PC-9 (cell line): ENCODE measurements at regions not wholly inside any gene's neighbourhood (a gene's known extent, or its start where the extent isn't known, plus 50 kb on each side); places are given as distances from the start of the nearest gene placed in this dataset.

Source experiments
- CTCF ChIP-seq: fragments of 200-600 bp; sonication (generic); conservative IDR thresholded peaks from 2 replicates; pipeline ENCODE4 v1.6.1; 2017; ENCODE audit warnings: mixed run types, antibody characterized with exemption, mild to moderate bottlenecking, moderate library complexity
- EZH2 ChIP-seq: fragments of 200-600 bp; sonication (generic); IDR thresholded peaks from 2 replicates; pipeline ENCODE4 v1.8.0; 2017; ENCODE audit warnings: antibody characterized with exemption, low read depth

GRCh38 chr6:12545619-12546409 is 170.8 kb upstream of the PHACTR1 start:
- TF ChIP-seq CTCF (no peak), EZH2 (no peak)
